ENCODE measurements at regions not wholly inside any gene's neighbourhood (a gene's known extent, or its start where the extent isn't known, plus 50 kb on each side); places are given as distances from the start of the nearest gene placed in this dataset.

- TF ChIP-seq CTCF (IDR thresholded peaks at IDR 0.05; ENCODE audit: poor library complexity, severe bottlenecking) (no peak), EP300 (conservative IDR thresholded peaks at IDR 0.05; ENCODE audit: poor library complexity, severe bottlenecking) (no peak), TAF1 (IDR thresholded peaks at IDR 0.05; ENCODE audit: low read depth) (no peak), EZH2 (IDR thresholded peaks at IDR 0.05; ENCODE audit: borderline replicate concordance, insufficient read depth, low read length, poor library complexity, severe bottlenecking) (no peak), MXI1 (conservative IDR thresholded peaks at IDR 0.05; ENCODE audit: poor library complexity, severe bottlenecking) (no peak), POLR2AphosphoS5 (IDR thresholded peaks at IDR 0.05) (no peak), REST (IDR thresholded peaks at IDR 0.05; ENCODE audit: borderline replicate concordance) (no peak), SMC3 (conservative IDR thresholded peaks at IDR 0.05; ENCODE audit: poor library complexity) (no peak), RAD21 (conservative IDR thresholded peaks at IDR 0.05) (no peak)
Observed at GRCh38 chr2:62381656-62382055, 124.3 kb downstream of the TMEM17 start.
